ENCODE measurements at regions not wholly inside any gene's neighbourhood (a gene's known extent, or its start where the extent isn't known, plus 50 kb on each side); places are given as distances from the start of the nearest gene placed in this dataset.

DNA sequence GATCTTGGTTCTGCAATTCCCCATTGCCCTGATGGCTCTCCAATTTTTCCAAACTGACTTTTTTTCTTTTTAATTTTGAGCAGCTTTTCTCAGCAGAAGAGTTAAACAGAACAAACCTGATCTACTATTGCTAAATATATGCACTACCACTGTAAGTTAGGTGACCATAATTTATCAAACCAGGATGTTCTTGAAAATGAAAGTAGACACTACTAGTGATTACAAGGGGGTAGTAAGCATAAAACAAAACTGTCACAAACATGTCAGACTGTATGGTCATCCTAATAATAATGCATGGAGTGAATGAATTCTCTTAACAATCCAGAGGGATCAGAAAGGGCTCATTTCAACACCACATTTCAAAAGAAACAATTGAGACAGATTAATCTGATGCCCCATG is 183.0 kb upstream of the FOXN3 start:
- no peak for DNase-seq

DNA sequence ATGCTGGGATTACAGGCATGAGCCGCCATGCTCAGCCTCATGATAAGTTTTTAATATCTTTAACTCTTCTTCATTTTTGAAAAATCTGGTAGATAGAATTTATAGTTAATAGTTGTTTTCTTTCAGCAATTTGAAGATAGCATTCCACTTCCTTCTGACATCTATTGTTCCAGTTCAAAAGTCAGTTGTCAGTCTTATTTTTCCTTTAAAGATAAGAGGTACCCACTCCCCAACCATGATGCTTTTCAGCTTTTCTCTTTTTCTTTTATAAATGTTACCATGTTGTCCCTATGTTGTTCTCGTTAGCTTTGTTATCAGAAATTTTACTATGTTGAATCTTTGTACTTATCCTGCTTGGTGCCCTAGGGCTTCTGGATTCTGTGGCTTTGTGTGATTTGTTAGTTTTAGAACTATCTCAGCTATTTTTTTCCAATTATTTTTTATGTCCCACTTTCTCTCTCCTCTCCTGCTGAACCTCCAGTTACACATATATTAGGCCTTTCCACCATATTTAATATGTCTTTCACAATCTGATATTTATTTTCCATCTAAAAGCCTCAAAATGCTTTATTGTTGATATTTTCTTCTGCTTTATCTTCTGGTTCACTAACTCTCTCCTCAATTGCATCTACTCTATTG is 181.6 kb upstream of the FOXN3 start:
- DNase-seq: no peak

DNA sequence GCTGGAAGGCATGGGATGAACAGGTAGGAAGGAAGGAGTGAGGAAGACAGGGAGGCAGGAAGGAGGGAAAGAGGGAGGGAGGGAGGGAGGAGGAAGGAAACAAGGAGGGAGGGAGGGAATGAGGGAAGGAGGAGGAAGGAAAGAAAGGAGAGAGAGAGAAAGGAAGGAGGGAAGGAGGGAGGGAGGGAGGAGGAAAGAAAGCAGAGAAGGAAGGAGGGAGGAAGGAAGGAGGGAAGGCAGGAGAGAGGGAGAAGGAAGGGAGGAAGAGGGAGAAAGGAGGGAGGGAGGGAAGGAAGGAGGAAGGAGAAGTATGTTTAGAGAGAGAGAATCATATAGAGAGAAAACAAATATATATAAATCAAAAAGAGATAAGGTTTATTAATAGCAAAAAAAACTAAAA is 175.9 kb upstream of the FOXN3 start:
- no peak for DNase-seq

DNA sequence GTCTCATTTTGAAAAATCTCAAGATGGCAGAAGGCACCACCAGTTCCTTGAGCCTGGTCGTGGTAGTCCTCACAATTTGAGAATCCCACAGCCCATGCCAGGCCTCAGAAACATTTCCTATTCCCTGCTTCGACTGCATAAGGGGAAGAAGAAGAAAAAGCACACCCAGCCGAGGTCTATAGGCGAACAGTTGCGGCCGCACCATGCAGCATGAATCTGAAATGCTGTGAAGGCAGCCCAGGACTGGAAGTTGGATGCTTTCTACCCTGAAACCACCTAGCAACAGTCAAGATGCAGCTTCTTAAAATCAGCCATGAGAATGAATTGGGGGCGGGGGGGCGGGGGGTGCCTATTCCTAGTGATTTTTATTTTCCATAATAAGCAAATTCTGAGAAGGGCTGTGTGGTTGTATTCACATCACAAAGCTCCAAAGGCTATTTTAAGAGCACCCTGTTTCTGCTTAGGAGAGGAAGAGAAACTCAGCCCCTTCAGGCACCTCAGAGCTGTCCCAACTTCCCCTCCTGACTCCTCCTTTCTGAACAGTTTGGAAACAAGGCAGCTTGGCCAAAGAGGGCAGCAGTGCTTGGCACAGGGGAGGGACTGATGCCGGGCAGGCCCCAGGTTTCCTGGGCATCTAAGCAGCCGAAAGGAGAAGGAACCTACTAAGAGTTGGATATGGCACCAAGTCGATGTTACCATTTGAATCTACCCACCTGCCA is 172.5 kb upstream of the FOXN3 start:
- DNase-seq: no peak

DNA sequence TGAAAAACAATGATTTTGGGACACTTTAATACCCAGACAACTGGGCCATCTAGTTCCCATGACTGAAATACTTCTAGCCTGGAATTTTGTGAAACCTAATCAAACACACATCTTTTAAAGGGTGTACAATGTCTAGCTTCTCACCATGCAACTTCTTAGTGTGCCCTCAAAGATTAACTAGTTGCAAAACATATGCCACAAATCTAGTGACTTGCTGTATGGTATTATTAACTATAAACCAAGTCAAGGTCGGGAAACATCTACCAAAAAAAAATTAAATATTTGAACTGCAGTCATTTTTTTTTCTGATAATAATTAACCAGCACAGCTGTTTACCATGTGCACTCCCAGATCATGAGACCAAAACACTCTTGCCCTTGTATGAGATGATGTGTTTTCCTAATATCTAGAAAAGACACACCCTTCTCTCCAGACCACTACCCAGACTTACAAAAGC is 171.8 kb upstream of the FOXN3 start:
- DNase-seq: no peak

DNA sequence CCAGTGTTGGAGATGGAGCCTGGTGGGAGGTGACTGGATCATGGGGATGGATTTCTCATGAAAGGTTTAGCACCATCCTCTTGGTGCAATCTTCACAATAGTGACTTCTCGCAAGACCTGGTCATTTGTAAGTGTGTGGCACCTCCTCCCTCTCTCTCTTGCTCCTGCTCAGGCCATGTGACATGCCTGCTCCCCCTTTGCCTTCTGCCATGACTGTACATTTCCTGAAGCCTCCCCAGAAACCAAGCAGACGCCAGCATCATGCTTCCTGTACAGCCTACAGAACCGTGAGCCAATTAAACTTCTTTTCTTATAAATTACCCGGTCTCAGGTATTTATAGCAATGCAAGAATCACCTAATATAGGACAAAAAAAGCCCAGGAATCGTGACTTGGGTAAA is 171.0 kb upstream of the FOXN3 start:
- no peak for DNase-seq

DNA sequence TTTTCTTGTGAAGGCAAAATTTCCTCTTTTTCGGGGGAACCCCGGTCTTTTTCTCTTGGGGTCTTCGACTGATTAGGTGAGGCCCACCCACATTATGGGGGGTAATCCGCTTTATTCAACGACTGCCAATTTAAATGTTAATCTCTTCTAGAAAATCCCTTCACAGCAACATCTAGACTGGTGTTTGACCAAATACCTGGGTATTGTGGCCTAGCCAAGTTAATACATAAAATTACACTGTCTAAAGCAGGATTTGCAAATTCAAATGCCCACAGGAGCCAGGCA is 170.0 kb upstream of the FOXN3 start:
- no peak for DNase-seq

DNA sequence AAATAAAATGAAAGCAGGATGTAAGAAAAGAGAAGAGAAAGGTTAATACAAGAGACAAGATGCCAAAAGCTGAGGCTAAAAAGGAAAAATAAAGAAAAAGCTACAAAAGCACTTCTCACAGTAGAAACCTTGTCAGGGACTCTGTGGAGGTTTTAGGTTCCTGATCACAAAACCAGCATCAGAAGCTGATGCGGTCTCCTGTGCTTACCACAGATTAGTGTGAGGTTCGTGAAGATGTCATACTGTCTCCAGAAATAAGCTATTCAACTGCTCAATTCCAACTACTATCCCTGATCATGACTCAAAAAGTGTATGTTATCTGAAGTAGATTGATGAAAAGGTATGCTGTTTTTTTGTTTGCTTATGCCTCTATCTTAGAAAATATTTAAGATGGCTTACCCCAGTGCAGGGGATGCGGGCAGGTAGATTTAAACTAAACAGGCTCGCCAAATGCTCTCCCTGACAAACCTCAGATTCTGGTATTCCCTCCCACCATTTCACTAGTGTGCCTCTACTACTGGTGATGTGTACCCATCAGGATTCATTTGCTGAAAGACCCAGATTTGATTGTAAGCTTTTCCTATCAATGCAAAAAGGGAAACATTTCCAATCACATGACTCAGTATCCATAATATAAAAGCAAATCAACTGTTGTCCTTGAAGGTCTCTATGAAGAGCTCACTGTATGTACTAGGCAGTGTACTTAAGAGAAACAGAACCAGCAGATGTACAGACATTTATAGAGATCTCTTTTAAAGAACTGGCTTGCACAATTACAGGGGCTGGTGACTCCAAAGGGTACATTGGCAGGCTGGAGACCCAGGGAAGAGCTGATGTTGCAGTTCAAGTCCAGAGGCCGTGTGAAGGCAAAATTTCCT is 169.5 kb upstream of the FOXN3 start:
- no peak for DNase-seq

DNA sequence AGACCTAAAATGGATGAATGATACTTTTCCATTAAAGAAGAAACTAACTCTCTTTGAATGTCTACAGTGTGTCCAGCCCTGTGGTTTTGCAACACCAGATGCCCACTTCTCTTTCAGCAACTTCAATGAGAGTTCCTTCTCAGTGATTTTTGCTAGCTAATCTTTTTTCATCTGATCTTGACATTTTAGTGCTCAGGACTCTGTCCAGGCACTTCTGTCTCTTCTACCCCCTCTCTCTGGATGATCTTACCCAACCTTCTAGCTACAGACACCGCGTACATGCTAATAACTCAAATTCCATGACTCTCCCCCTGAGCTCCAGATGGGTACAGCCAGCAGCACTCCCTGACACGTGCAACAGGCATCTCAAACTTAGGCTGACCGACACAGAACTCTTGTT is 161.1 kb upstream of the FOXN3 start:
- DNase-seq: no peak

DNA sequence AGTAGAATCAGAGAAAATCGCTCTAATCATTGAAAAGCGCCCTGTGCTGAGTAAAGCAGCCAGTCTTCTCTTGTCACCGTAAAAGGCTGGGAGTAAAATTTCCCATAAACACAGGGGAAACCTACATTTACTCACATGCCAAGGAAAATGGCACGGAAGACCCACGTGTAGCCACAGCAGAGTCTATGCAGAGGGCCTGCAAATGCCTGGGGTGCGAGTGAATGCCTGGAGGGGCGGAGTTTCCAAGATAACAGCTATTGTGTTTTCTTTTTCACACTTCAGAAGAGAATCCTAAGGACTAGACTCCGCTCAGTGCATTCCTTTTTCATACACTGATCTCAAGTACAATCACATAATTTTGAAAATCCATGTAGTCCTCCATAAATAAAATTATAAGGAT is 159.9 kb upstream of the FOXN3 start:
- DNase-seq: no peak

DNA sequence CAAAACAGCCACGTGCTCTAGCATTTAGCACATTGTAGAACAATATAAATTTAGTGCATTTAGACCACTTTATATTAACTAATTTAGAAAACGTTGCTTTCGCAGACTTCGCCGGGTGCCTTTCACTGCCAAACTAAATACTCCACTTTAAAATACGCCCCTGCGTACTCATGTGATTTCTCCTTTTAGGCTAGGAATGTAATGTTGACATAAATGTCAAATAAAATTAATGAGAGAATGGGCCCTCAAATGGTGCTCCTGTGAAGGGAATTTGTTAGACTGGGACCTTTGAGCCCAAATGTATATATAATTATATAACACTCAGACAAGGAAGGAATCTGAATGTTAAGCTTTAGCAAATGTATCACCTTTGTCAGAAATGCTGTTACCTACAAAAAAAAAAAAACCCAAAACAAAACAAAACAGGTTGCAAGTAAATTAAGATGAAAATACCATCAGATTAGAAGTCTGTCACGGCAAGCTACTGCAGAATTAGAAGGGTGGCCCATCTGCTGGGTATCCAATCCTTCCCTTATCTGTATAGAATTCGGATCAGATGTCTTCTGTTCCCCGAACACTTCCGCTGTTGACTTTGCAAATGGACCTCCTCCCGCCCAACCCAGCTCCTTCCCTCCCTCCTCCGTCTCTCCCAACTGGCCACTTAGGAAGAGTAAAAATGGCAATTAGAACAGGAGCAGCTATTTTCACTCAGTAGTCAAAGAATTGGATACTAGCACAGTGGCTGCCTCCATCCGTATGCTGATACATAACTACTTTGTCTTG is 159.3 kb upstream of the FOXN3 start:
- DNase-seq: no peak

DNA sequence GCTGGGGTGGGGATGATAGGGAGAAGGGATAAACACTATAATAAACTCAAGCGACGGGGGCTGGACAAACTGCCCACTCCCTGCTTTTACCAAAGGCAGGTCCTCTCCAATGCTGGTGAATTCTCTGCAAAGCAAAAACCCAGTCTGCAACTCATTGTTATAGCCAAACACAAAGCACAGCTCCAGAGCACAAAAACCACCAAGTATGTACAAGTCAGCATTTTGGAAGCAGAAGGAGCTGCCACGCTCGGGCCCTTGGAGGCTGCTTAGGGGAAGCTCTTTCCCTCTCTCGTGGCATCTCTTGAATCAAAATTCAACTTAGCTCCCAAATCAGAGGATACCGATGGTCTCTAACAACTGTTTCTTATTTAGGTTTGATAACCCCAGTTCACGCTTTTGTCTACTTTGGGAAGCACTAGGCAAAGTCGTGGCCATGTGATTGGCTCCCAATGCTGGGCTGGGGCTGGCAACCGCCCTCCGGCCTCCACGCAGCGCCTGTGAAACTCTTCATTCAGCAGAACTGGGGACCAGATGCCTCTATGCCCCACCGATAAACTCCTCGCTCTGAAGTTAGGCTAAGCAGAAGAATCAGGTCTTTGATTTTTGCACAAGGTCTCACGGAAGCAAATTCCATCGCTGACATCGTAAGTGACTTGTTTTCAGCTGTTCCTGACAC is 158.5 kb upstream of the FOXN3 start:
- no peak for DNase-seq

DNA sequence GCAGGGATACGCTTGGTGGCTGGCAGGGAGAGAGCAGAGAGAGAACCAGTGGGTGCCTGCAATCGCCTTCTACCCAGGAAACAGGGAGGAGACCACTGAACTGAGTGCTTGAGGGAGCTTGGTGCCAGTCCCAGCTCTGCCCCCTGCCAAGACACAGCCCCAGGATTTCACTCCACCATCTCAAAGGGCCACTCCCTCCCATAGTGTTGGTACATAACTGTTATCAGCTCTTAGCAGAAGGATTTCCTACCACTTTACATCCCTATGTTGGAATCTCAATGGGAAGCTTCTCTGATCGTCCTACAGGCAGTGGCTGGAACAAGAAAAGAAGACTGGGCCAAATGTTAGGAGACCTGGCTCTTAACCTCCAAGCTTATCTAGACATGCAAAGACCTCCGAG is 157.4 kb upstream of the FOXN3 start:
- no peak for DNase-seq

DNA sequence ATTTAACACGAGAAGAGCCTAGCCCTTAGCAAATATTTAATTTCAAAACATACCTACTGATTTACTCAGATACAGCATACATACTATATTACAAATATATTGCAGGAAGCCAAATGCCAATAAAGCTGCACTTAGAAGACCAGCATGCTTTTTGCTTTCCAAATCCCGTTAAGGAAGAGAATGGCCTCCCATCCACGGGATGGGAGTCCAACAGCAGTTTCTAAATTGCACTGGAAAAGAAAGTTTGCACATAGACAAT is 156.3 kb upstream of the FOXN3 start:
- no peak for DNase-seq

DNA sequence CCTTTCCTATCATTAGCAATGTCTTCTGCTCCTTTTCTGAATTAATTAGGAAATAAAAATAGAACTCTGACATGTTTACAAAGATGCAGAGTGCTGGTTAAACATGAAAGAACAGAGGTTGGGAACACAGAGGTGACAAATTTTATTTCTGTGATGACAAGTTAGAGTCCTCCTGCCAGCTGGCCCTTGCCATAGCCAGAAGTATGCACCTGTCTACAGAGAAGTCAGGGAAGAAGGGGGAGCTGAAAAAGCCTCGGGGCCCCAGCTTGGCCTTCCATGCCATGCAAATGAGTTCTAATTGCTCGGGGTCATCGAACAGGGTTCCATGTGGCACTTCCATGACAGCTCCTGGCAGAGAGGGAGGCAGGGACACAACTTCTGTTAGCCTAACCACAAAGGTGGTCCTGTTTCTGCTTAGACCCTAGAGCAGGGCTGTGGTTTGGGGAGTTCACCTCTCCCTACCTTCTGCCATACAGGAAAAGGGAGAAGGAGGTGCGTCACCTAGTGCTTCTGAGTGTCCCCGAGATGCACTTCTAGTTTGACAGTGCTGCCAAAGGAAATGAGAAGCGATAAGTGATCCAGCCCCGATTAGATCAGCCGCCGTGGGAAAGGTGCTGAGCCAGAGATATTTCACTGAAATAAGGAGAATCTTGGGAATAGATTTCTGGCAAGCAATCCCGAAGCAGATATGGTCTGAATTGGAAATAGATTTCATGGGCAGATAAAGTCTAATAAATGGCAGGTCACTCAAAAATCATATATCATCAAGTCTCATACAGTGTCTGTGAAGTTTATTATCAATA is 155.8 kb upstream of the FOXN3 start:
- peak; percentile 50 to 51 for DNase-seq

DNA sequence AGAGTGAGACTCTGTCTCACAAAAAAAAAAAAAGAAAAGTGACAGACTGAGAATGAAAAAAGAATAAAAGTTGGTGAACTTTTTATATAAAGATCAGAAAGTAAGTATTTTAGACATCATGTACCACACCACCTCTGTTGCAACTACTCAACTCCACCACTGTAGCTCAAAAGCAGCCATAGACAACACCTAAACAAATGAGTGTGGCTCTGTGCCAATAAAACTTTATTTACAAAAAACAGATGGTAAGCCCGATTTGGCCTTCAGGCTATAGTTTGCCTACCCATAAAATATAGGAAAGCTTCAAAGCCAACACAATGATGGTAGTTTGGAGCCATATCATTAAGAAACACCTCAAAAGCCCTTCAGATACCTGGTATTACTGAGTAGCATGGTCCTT is 154.5 kb upstream of the FOXN3 start:
- DNase-seq: no peak

DNA sequence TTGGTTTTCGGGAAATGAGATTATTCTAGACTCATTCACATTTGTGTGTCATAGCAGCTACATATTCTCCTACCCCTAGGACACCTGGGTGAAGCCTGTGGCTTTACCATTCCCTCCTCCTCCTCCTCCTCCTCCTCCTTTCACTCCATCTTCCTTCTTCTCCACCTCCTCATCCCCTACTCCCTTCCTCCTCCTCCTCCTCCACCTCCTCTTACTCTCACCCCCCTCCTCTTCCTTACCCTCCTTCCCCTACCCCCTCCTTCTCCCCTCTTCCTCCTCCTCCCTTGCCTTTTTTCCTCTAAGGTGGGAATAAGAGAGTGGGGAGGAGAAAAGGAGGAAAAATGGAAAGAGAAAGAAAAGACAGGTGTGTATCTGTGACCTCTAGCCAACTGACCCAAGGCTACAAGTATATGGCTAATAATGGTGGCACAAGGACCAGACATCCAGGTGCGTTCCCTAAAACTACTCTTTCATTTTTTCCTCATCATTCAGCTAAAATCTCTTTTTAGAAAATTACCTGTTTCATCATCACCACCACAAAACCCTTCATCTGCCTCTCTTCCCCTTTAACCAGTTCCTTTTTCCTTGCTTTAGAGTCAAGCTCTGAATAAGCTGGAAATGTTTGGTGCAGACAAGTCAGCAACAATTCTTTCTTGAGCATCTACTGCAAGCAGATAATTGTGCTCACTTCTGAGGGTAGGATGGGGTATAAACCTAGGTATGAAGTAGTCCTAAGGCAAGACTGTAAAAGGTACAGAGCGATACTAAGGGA is 149.8 kb upstream of the FOXN3 start:
- no peak for DNase-seq

DNA sequence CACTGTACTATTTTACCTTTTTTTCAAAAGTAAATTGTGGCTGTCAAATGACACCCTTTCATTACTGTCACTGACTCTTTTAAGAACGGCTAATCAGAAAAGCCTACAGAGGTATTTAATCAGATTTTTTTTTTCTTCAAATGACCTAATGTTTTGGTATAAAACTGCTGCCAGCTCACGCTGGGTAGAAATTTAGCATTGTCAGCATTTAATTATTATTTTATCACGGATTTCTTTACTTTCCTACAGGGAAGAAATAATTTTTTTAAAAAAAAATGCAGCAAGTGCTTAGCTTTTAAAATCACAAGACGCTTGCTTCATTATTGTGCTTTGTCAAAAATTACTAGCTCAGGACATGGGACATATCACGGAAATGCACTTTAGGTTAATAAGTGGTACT is 149.1 kb upstream of the FOXN3 start:
- no peak for DNase-seq

DNA sequence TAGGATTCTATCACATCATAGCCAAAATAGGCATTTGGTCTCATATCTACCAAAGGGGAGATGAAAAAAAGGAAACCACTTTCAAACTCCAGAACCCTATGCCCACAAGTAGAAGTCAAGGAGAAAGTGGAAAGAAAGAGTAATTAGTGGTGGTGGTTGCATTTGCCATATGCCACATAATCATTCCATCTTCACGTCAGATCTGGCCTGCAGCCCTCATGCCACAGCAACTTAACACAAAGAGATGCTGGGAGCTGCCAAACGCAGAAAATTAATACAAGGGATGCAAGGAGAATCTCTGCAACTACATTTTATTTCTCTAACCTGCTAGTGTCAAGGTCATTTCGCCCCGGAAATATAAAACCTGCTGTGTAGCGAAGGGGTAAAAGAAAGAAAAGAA is 148.6 kb upstream of the FOXN3 start:
- DNase-seq: no peak

DNA sequence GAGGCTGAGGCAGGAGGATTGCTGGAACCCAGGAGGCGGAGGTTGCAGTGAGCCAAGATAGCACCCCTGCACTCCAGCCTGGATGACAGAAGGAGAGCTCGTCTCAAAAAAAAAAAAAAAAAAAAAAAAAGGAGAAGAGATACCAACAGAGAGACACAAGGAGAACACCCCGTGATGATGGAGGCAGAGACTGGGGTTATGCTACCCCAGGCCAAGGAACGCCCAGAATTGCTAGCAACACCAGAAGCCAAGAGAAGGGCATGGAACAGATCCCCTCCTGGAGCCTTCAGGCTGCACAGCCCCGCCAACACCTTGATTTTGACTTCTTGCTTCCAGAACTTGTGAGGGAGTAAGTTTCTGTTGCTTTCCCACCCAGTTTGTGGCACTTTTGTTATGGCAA is 148.0 kb upstream of the FOXN3 start:
- no peak for DNase-seq

DNA sequence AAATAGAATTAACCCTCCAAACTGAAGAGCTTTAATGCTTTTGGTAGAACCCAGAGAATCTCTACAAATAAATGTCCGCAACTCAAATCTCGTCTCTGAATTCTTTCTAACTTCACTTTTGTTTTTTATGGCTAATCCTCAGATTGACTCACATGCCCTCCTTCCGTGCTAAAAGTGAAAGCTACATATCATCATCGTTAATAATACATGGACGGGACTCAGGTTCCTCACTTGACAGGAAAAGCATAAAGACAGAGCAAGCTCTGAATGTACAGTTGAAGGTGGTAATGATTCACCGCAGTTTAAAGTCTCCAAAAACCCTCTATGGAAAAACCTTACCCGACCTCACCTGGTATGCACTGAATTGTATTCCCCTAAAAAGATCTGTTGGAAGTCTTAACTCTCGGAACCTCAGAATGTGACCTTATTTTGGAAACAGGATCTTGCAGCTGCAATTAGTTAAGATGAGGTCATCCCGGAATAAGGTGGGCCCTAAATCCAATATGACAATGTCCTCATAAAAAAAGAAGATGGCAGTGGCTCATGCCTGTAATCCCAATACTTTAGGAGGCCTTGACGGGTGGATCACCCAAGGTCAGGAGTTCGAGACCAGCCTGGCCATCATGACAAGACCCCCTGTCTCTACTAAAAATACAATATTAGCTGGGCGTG is 147.4 kb upstream of the FOXN3 start:
- DNase-seq: no peak
